GM11168 (cell line): ENCODE measurements at regions not wholly inside any gene's neighbourhood (a gene's known extent, or its start where the extent isn't known, plus 50 kb on each side); places are given as distances from the start of the nearest gene placed in this dataset.
"Not testable (repeated sequence)": the region's sequence is repeated elsewhere in the genome, so short reads cannot be mapped to it uniquely, and the experiment has no call there.

Source experiments
- in situ Hi-C: fragments of 300-500 bp; cut with MboI; formaldehyde crosslinking; loops from one replicate; pipeline ENCODE4 v1.12.0; 2022; ENCODE audit warnings: low sequenced_read_pairs; ENCODE audit not compliant: unreplicated experiment

DNA sequence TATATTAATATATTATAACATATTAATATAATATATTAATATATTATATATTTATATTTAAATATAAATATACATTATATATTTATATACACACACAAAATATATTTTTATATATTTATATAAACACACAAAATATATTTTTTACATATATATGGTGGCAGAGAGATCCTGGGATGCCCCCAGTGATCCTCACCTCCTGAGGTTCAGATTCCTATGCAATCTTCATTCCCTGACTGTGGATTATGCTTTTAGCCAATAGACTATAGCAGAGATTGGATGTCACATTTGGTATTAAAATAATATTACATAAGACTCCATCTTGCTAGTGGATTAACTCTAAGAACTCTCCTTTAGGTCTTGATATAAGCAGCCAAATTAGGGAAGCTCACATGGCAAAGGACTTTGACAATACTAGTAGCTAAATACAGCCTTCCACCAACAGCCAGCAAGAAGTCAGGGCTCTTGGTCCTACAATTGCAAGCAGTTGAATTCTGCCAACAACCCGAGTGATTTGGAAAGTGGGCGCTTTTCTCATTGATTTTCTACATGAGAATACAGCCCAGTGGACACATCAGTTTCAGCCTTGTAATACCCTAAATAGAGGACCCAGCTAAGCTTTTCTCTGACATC lies 681.0 kb downstream of the C6orf118 start:
- in situ Hi-C loops, result no loop called here

DNA sequence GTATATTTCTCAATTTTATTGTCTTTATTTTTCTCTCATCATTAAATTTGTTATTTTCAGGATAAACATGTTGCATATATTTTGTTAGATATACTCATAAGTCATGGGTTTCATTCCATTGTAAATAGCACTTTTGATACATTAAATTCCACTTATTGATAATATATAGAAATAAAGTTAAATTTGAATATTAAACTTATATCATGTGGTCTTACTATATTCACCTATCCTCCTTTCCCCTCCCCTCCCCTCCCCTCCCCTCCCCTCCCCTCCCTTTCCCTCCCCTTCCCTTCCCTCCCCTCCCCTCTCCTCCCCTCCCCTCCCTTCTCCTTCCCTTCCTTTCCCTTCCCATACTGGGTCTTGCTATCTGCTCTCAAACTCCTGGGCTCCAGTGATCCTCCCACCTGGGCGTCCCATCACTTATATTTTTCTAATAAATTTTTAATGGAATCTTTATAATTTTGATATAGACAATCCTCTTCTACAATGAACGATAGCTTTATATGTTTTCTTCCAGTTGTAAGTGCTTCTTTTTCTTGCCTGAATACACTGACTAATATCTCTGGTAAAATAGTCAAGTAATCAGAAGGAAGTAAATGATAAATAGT lies 692.4 kb downstream of the C6orf118 start:
- in situ Hi-C loops, result no loop called here

DNA sequence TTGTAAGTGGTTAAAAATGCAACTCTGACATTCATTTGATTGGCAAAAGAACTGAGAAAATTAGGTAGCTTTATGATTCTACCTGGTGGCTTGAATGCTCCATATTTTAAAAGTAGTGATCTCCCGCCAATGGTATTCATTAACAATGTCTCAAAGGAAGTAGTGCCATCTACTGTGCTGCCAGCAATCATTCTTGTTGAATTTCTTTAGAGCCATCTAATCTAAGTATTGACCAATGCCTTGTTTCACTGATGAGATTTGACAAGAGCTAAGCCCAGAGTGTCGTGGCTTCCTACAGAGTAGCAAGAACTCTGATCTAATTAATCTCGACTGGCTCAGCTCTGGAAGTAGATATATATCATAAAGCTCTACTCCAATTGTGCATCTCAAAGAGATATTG lies 696.7 kb downstream of the C6orf118 start:
- in situ Hi-C loops, result no loop called here

- in situ Hi-C loops, result not testable (repeated sequence)
These were observed 698.5 kb downstream of the C6orf118 start for GRCh38 chr6:164610859-164611258.

DNA sequence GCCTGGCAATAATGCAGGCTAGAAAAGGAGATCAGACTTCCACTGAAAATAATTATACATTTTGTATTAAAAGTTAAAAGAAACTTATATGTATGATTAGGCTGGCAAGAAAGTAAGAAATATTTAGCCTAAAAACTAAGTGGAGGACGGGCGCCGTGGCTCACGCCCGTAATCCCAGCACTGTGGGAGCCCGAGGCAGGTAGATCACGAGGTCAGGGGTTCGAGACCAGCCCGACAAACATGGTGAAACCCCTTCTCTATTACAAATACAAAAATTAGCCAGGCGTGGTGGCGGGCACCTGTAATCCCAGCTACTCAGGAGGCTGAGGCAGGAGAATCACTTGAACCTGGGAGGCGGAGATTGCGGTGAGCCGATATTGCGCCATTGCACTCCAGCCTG lies 707.0 kb downstream of the C6orf118 start:
- in situ Hi-C loops, result not testable (repeated sequence)

- in situ Hi-C loops, result no loop called here
These were observed 727.8 kb downstream of the C6orf118 start for GRCh38 chr6:164581563-164581962.

DNA sequence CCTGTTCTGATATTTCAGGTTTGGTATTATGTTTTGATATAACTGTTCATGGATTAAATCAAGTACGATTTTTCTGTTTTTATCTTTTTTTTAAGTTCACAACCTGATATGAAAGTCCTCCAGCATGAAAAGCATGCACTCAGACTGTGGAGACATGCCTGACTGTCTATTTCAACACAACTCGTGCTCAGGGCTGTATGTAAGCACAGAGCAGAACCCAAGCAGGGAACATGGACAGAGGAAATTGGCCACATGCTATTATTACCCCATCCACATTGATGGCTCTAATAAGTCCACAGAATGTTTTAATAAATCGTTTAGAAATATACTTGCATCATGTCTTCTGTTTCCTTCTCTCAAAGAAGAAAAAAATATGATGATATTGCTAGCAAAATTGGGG lies 730.4 kb downstream of the C6orf118 start:
- in situ Hi-C loops, result no loop called here

DNA sequence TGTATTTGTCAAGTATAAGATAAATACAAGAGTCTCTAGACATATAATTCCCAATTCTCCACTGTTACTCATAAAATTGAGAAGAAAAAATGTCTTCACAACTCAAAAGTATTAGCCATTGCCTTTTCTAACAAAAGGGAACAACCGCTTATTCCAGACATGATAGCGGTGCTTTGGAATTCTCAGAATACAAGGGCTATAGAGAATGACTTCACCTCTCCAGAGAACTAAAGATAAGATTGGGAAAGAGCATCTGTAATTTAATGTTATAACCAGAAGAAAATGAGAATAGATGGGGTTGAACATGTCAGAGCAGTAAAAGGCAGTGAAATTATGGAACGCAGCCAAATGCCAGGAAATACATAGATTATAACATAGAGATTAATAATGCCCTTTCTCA lies 730.8 kb downstream of the C6orf118 start:
- in situ Hi-C loops, result no loop called here

GRCh38 chr6:164570801-164571200 lies 738.6 kb downstream of the C6orf118 start:
- in situ Hi-C loops, result no loop called here

DNA sequence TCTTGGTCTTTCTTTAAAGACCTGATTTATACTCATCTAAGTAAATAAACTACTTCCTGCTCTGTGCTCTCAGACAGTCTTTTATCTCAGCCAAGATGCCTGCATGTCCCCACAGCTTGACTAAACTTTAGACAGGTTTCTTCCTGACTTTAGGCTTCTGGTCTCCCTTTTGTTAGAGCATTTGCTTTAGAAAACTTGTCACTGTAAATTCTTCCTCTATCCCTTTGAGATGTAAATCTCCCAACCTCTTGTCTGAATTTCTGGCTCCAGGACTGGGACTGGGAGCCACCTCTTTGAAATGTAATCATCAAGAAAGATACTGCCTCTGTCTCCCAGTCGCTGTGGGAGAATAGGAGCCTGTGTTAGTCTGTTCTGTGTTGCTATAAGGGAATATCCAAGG lies 739.9 kb downstream of the C6orf118 start:
- in situ Hi-C loops, result no loop called here

DNA sequence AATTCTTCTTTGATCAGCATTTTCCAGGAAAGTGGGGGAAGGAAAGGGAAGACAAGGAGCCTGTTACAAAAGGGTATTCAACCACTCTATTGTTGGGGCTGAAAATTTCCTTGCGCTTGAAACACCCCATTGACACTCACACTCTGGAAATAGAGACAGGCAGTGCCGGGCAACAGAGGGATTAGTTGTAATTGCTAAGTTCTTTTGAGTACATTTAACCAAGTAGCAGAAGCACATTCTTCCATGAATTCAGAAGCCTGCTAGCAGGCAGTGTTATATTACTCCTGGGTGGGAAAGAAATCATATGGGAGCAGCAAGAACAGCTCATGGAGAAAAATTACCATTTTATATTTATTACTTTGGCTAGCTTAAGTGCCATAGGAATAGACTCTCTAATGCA lies 745.5 kb downstream of the C6orf118 start:
- in situ Hi-C loops, result no loop called here

DNA sequence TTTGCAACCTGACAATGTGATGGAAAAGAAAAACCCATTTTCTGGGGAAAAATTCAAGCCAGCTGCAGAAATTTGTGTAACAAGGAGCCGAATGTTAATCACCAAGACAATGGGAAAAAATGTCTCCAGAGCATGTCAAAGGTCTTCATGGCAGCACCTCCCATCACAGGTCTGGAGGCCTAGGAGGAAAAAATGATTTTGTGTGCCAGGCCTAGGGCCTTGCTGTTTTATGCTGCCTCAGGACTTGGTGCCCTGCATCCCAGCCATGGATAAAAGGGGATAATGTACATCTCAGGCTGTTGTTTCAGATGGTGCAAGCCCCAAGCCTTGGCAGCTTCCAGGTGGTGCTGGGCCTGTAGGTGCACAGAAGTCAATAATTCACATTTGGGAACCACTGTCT lies 747.7 kb downstream of the C6orf118 start:
- in situ Hi-C loops, result no loop called here

DNA sequence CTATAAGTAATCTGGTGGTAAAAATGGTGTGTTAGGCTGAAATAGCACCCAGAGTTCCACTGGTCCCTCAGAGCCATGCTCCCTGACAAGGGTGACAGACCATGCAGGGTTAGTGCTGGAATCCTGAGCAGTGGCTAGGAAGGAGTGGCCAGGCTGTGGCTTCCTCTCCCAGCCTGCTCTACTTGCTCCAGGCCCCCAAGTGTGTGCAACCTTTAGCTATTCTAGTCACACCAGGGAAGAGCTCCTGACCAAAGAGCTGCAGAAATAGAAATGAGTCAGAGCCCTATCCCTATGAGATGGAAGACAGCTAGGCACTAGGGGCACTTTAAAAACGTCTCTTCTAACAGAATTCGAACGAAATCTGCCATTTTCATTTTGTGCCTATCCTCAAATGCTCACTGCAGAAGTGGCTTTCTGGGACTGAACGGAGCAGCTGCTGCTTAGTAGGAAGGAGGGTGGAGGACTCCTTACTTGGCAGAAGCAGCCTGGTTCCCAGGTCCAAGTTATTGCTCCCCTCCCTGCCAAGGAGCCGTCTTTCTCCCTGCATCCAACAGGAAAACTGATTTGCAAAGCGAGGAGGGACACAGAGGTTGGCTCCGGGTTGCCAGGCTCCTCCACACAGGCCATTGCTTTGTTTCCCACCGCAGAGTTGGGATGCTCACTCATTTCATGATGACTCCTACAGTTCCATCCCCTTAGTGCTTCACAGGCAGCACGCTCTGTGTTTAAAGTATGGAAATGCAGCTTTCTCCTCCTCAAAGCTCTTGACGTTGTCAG lies 754.5 kb downstream of the C6orf118 start:
- in situ Hi-C loops, result no loop called here

DNA sequence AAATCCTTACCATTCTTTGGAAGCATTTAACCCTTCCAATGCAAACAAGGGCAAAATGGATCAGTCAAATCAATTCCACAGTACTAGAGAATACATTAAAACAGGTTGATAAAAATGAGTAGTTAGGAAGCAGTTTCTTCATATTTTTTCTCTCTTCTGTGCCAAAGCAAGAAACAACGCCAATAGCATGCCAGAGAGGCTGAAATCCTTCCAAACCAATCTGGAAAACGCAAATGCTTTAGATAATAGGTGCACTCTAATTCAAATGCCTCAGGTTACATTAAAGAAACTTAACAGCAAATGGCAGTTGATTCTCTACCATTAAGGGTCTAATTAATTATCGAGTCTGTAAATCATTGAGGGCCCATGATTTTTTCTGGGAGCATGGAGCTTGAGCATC lies 755.2 kb downstream of the C6orf118 start:
- in situ Hi-C loops, result no loop called here

GRCh38 chr6:164551706-164552105 lies 757.7 kb downstream of the C6orf118 start:
- in situ Hi-C loops, result no loop called here

DNA sequence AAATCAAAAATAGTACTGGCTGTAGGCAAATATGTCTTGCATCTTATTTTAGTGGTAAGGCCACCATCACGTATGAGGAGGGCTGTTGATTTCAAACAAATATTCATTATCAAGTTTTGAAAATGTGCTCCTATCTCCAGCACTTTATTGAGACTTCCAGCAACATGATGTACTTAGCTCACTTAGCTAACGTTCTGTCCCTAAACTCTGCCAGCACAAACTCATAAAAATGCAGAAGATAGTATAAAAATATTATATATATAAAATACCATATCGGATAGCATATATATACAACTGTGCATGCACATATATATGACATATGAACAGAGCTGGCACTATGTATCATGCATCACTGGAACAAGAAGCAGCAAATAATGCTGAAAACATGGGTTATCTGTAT lies 762.3 kb downstream of the C6orf118 start:
- in situ Hi-C loops, result no loop called here

GRCh38 chr6:164546263-164546662 lies 763.1 kb downstream of the C6orf118 start:
- in situ Hi-C loops, result no loop called here

DNA sequence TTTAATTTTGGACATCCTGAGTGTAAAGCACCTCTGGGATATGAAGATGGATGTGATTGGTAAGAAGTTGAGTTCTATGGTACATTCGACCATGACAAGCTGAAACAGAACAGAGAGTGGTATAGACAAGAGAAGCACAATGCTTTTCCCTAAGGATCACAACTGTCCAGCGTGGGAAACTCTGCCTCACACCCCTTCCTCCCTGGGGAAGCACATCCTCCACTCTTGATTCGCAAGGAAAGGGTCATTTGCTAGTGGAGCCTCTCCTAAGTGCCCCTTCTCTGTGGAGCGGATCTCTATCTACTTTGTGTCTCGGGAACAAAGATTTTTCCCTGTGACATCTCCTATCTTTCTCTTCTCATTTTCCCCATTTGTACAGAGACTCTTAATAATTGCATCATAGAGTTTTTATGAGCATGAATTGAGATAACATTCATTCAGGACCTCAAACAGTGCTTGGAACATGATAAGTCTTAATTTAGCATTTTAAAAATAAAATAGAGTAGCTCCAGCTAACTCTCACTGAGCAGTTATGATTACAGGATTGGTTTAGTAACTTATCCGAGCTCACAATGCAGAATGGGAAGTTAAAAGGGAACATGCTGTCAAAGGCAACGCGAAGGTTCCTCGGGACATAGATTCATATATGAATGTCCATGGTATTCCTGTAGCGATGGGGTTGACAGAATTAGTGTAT lies 775.2 kb downstream of the C6orf118 start:
- in situ Hi-C loops, result no loop called here

DNA sequence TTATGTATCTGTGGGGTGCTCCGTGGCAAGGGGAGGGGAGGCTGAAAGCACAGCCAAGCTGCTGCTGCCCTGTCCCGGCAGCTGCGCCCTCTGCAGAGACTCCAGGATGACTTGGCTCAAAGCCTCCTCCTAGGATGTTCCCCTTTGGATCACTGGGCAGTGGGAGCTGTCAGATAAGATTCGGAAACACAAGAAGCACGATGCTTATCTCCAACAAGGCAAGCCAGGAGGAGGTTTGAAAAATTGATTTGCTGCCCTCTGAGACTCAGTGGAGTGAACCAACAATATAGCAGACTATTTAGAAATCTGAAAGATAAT lies 776.4 kb downstream of the C6orf118 start:
- in situ Hi-C loops, result no loop called here

- in situ Hi-C loops, result no loop called here
These were observed 777.0 kb downstream of the C6orf118 start for GRCh38 chr6:164532198-164533044.
